Parathyroid adenoma (tissue), 2 donors: ENCODE measurements at regions not wholly inside any gene's neighbourhood (a gene's known extent, or its start where the extent isn't known, plus 50 kb on each side); places are given as distances from the start of the nearest gene placed in this dataset.

ENCODE experiments used
- H2AFZ ChIP-seq: fragments of 300-600 bp; sonication (generic); one replicate; pipeline ENCODE4 v1.7.0; 2017; ENCODE audit warnings: antibody characterized with exemption, mild to moderate bottlenecking
- H3K27ac ChIP-seq: fragments of 300-600 bp; sonication (generic); one replicate; pipeline ENCODE4 v1.7.0; 2017
- H3K27me3 ChIP-seq: fragments of 300-600 bp; sonication (generic); one replicate; pipeline ENCODE4 v1.7.0; 2017; ENCODE audit warnings: low read length; ENCODE audit not compliant: control insufficient read depth, insufficient read depth
- H3K36me3 ChIP-seq: fragments of 300-600 bp; sonication (generic); one replicate; pipeline ENCODE4 v1.7.0; 2017; ENCODE audit warnings: low read length; ENCODE audit not compliant: control insufficient read depth, insufficient read depth
- H3K4me1 ChIP-seq: fragments of 300-600 bp; sonication (generic); one replicate; pipeline ENCODE4 v1.7.0; 2017; ENCODE audit warnings: control low read depth
- H3K4me2 ChIP-seq: fragments of 300-600 bp; sonication (generic); one replicate; pipeline ENCODE4 v1.7.0; 2017; ENCODE audit warnings: low read length
- H3K4me3 ChIP-seq: fragments of 300-600 bp; sonication (generic); one replicate; pipeline ENCODE4 v1.7.0; 2017; ENCODE audit warnings: low read depth, low read length
- H3K79me2 ChIP-seq: fragments of 300-600 bp; sonication (generic); one replicate; pipeline ENCODE4 v1.7.0; 2017; ENCODE audit warnings: control low read depth
- H3K9ac ChIP-seq: fragments of 300-600 bp; sonication (generic); one replicate; pipeline ENCODE4 v1.7.0; 2017; ENCODE audit warnings: mild to moderate bottlenecking
- H3K9me3 ChIP-seq: fragments of 300-600 bp; sonication (generic); one replicate; pipeline ENCODE4 v1.7.0; 2017; ENCODE audit warnings: low read length; ENCODE audit not compliant: control insufficient read depth
- TF ChIP-seq, protein P1 (sequence below): fragments of 300-600 bp; sonication (generic); IDR thresholded peaks from one replicate; pipeline ENCODE4 v1.7.0; 2017; ENCODE audit warnings: antibody characterized with exemption, mild to moderate bottlenecking
- donor health status: primary hyperparathyroidism.

DNA sequence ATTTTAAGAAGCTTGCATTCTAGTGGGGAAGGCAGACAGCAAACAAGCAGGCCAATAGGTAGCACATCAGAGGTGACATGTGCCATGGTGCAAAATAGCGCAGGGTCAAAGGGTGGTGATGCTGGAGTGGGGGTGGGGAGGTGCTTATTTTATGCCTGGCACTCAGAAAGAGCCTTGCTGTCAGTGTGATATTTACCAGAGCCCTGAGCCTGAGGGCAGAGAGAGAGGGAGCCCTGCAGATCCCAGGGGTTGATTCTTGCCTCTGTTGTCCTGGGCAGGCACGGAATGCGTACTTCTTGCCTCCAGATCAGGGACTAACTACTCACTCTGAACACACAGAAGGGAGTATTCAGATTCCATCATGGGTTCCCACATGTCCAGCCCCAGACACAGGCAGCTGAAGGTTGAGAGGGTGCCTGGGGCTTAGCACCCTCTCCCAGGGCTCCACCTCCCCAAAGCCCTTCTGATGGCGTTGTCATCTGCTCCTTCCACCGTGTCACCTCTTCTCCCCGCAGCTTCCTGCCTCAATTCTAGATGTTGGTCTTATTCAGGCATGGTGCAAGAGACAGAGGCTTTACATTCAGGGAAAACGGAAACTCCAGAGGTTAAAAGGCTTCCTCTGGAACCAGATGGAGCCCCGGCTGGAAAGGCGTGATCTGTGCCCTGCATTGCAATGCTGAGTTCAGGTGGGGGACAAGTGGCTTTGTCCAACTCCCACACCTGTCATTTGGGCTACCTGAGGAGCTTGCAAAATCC, 252.3 kb downstream of the HAUS1 start:
- H3K36me3 ChIP-seq: no peaks in the 10 kb centered on the region
- H3K4me1 ChIP-seq: no peaks in the 10 kb centered on the region
- no peaks in the 10 kb centered on the region for H3K27me3 ChIP-seq
- H3K4me2 ChIP-seq: no peak overlapping the region
- no peak overlapping the region for H3K9ac ChIP-seq
- TF ChIP-seq, protein P1, sequence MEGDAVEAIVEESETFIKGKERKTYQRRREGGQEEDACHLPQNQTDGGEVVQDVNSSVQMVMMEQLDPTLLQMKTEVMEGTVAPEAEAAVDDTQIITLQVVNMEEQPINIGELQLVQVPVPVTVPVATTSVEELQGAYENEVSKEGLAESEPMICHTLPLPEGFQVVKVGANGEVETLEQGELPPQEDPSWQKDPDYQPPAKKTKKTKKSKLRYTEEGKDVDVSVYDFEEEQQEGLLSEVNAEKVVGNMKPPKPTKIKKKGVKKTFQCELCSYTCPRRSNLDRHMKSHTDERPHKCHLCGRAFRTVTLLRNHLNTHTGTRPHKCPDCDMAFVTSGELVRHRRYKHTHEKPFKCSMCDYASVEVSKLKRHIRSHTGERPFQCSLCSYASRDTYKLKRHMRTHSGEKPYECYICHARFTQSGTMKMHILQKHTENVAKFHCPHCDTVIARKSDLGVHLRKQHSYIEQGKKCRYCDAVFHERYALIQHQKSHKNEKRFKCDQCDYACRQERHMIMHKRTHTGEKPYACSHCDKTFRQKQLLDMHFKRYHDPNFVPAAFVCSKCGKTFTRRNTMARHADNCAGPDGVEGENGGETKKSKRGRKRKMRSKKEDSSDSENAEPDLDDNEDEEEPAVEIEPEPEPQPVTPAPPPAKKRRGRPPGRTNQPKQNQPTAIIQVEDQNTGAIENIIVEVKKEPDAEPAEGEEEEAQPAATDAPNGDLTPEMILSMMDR: no peak
- peaks cover 12% of the 10 kb centered on the region for H3K79me2 ChIP-seq
- H2AFZ ChIP-seq: no peak overlapping the region
- no peak overlapping the region for H3K27ac ChIP-seq
- H3K9me3 ChIP-seq: no peaks in the 10 kb centered on the region
- no peak overlapping the region for H3K4me3 ChIP-seq

DNA sequence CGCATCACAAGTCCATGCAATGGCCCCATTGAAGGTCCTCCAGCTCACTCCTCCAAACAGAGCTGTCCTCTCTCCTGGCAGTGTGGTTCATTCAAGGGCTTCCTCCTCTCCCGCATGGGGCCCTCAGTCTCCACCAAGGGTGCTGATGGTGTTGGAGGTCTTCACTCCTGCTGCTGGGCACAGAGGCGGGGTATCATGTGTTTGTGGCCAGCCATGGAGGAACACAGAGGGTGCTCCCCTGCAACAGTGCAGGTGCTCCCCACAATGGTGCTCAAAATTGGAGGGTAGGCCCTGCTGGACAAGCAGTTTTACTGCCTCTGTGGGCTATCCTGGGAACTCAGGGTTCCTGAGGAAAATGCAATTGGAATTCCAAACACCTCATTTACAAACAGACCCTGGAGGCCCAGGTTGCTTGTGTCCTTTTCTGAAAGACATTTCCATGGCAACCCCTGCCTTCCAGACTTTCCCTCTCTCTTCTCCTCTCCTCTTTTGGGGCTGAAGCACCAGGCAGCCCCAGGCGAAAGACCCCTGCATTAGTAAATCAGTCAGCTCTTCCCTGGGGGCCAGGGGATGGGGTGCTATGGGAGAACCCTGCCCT, 256.0 kb downstream of the HAUS1 start:
- no peaks in the 10 kb centered on the region for H3K36me3 ChIP-seq
- TF ChIP-seq, protein P1: no peak
- H2AFZ ChIP-seq: no peak overlapping the region
- no peak overlapping the region for H3K4me3 ChIP-seq
- no peaks in the 10 kb centered on the region for H3K27me3 ChIP-seq
- H3K27ac ChIP-seq: no peak overlapping the region
- H3K9me3 ChIP-seq: no peaks in the 10 kb centered on the region
- no peak overlapping the region for H3K9ac ChIP-seq
- H3K79me2 ChIP-seq: peaks cover 8% of the 10 kb centered on the region
- no peak overlapping the region for H3K4me2 ChIP-seq
- no peaks in the 10 kb centered on the region for H3K4me1 ChIP-seq

DNA sequence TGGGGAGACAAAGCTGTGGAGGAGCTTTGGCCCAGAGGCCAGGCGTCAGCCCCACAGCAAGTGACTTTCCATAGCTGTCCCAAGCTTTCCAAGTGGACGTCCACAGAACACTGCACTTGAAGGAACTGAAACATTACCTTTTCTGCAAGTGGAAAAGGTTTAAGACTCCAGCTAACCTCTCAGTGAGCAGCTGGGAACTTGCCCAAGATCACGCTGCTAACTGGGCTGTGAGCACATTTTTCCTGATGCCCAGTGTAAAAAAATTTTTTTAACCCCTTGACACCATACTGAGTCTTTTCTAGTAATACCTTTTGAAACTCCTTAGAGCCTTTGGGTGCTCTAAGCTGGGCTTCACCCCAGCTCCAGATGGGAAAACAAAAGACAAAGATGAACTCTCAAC, 256.7 kb downstream of the HAUS1 start:
- Histone ChIP-seq H3K9me3 (no peaks in the 10 kb centered on the region), H3K4me2 (no peak overlapping the region), H2AFZ (no peak overlapping the region), H3K4me1 (no peaks in the 10 kb centered on the region), H3K27ac (no peak overlapping the region), H3K4me3 (no peak overlapping the region), H3K9ac (no peak overlapping the region), H3K79me2 (peaks cover 5% of the 10 kb centered on the region), H3K27me3 (no peaks in the 10 kb centered on the region), H3K36me3 (no peaks in the 10 kb centered on the region)
- TF ChIP-seq, protein P1: no peak

DNA sequence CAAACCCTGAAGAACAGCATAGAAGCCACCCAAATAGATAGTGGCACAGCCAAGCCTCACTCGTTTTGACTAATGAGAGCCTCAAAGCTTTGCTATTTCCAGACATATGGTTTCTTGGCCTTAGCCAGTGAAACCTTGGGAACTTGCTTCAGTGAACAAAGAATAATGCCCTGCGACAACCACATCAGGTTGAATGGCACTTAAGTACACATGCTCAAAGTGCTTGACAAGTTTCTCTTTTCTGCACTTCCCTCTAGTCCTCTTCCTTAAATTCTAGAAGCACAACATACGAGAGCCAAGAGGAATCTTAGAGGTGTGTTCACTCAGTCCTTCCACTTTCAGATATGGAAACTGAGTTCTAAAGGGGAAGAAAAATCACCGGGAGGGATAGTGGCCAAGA, 258.3 kb downstream of the HAUS1 start:
- no peak overlapping the region for H3K27ac ChIP-seq
- H3K4me2 ChIP-seq: no peak overlapping the region
- peaks cover 8% of the 10 kb centered on the region for H3K79me2 ChIP-seq
- H3K9ac ChIP-seq: no peak overlapping the region
- no peak overlapping the region for H3K4me3 ChIP-seq
- TF ChIP-seq, protein P1: no peak
- H3K9me3 ChIP-seq: no peaks in the 10 kb centered on the region
- no peaks in the 10 kb centered on the region for H3K4me1 ChIP-seq
- no peak overlapping the region for H2AFZ ChIP-seq
- no peaks in the 10 kb centered on the region for H3K27me3 ChIP-seq
- no peaks in the 10 kb centered on the region for H3K36me3 ChIP-seq

DNA sequence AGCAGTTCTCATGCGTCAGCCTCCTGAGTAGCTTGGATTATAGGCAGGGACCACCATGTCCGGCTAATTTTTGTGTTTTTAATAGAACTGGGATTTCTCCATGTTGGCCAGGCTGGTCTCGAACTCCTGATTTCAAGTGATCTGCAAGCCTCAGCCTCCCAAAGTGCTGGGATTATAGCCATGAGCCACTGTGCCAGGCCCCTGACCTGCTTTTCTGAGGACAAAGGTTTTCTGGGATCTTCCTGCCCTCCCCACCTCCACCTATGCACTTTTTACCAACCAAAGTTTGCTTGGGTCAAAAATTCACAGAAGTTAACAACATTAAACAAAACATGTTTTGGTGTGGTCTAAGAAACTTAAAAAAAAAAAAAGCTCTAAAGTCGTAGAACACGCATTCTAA, 259.9 kb downstream of the HAUS1 start:
- Histone ChIP-seq H2AFZ (no peak overlapping the region), H3K36me3 (no peaks in the 10 kb centered on the region)

More for the DNA sequence above, 259.9 kb downstream of the HAUS1 start:
- H3K4me2 ChIP-seq: no peak overlapping the region
- no peaks in the 10 kb centered on the region for H3K9me3 ChIP-seq
- TF ChIP-seq, protein P1: no peak
- no peak overlapping the region for H3K4me3 ChIP-seq
- H3K79me2 ChIP-seq: peaks cover 8% of the 10 kb centered on the region
- H3K4me1 ChIP-seq: no peaks in the 10 kb centered on the region
- H3K27me3 ChIP-seq: no peaks in the 10 kb centered on the region
- H3K9ac ChIP-seq: no peak overlapping the region
- no peak overlapping the region for H3K27ac ChIP-seq
